Esophagus muscularis mucosa (tissue), 4 donors: ENCODE measurements at regions not wholly inside any gene's neighbourhood (a gene's known extent, or its start where the extent isn't known, plus 50 kb on each side); places are given as distances from the start of the nearest gene placed in this dataset.

Experiments
- EP300 ChIP-seq: sonication (generic); formaldehyde crosslinking; IDR thresholded peaks from one replicate; pipeline ENCODE4 v1.6.1; 2017; ENCODE audit warnings: antibody characterized with exemption
- POLR2A ChIP-seq: fragments of 450-650 bp; IDR thresholded peaks from one replicate; pipeline ENCODE4 v1.6.1; 2017; ENCODE audit warnings: antibody characterized with exemption, moderate library complexity, mild to moderate bottlenecking, low read depth
- POLR2AphosphoS5 ChIP-seq, 2 donors: sonication (generic); formaldehyde crosslinking; IDR thresholded peaks; one replicate each; pipeline ENCODE4 v1.6.1; 2017; ENCODE audit warnings: antibody characterized with exemption in 2 of 2
- TF ChIP-seq, protein P1 (sequence below), 3 experiments: fragments of 200-600 bp in 2 of 3; fragments of 450-650 bp in 1 of 3; sonication (generic) in 2 of 3; IDR thresholded peaks; one replicate each; pipeline ENCODE4 v1.5.1; 2017 to 2019; ENCODE audit warnings: antibody characterized with exemption in 3 of 3, mild to moderate bottlenecking in 2 of 3, moderate library complexity in 1 of 3

- TF ChIP-seq, protein P1, sequence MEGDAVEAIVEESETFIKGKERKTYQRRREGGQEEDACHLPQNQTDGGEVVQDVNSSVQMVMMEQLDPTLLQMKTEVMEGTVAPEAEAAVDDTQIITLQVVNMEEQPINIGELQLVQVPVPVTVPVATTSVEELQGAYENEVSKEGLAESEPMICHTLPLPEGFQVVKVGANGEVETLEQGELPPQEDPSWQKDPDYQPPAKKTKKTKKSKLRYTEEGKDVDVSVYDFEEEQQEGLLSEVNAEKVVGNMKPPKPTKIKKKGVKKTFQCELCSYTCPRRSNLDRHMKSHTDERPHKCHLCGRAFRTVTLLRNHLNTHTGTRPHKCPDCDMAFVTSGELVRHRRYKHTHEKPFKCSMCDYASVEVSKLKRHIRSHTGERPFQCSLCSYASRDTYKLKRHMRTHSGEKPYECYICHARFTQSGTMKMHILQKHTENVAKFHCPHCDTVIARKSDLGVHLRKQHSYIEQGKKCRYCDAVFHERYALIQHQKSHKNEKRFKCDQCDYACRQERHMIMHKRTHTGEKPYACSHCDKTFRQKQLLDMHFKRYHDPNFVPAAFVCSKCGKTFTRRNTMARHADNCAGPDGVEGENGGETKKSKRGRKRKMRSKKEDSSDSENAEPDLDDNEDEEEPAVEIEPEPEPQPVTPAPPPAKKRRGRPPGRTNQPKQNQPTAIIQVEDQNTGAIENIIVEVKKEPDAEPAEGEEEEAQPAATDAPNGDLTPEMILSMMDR (IDR thresholded peaks at IDR 0.05): no peak
- TF ChIP-seq POLR2AphosphoS5 (IDR thresholded peaks at IDR 0.05): no peak
- no peak for TF ChIP-seq EP300
- no peak for TF ChIP-seq POLR2A
Observed at GRCh38 chr22:35206889-35207288, 50.4 kb upstream of the HMGXB4 start.
